Hematopoietic multipotent progenitor cell treated with erythropoietin and hydrocortisone succinate and interleukin-3 and kit ligand, for 6 days (in vitro differentiated cells): ENCODE measurements at regions not wholly inside any gene's neighbourhood (a gene's known extent, or its start where the extent isn't known, plus 50 kb on each side); places are given as distances from the start of the nearest gene placed in this dataset.

Experiments
- DNase-seq: peaks from one replicate; pipeline ENCODE4 v3.0.0-alpha.2; 2015

DNA sequence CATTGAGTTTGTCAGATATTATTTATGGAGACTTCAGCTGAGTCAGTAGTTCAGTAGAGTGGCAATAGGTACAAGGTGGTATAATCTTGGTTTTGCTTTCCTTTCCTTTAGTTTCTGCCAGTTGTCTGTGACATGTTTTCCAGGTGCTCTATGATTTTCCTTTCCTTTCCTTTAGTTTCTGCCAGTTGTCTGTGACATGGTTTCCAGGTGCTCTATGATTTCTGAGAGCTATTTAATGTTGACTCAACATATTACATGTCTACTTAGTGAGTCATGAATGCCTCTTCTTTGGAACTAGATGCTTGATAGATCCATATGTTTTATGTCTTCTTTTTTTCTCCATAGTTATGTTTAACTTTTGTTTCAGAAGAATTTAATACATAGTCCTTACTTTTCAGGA lies 186.4 kb upstream of the DEFB112 start:
- DNase-seq: no peak

DNA sequence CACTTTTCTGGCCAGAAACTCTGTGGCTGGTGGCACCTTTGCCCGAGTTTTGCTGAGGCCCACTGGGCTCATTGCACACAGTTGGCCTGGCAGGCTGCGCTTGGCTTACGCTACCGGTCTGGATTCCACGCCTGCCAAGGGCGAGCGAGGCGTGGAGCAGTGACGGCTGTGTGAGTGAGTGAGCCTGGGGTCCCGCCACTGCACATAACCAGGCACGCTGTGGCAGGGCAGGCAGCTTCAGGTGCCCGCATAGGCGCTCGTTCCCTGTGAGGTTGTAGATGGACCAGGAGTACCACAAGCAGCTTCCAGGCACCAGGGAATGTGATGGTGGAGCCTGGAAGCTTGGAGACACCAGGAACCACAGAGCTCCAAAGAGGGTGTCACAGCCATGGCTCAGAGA lies 190.1 kb upstream of the DEFB112 start:
- no peak for DNase-seq

GRCh38 chr6:50240986-50241385 lies 191.3 kb upstream of the DEFB112 start:
- no peak for DNase-seq

GRCh38 chr6:50249493-50249892 lies 199.8 kb upstream of the DEFB112 start:
- no peak for DNase-seq

DNA sequence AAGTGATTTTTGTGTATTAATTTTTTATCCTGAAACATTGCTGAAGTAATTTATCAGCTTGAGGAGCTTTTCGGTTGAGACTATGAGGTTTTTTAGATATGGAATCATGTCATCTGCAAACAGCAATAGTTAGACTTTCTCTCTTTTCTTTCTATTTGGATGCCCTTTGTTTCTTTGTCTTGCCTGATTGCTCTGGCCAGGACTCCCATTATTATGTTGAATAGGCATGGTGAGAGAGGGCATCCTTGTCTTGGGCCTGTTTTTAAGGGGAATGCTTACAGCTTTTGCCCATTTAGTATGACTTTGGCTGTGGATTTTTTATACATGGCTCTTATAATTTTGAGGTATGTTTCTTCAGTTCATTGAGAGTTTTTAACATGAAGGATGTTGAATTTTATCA lies 207.6 kb upstream of the DEFB112 start:
- no peak for DNase-seq

GRCh38 chr6:50259903-50260302 lies 210.2 kb upstream of the DEFB112 start:
- no peak for DNase-seq

- DNase-seq: peak; percentile 2
These were observed 215.4 kb upstream of the DEFB112 start for GRCh38 chr6:50264995-50265571.

GRCh38 chr6:50270415-50270814 lies 220.7 kb upstream of the DEFB112 start:
- DNase-seq: no peak

DNA sequence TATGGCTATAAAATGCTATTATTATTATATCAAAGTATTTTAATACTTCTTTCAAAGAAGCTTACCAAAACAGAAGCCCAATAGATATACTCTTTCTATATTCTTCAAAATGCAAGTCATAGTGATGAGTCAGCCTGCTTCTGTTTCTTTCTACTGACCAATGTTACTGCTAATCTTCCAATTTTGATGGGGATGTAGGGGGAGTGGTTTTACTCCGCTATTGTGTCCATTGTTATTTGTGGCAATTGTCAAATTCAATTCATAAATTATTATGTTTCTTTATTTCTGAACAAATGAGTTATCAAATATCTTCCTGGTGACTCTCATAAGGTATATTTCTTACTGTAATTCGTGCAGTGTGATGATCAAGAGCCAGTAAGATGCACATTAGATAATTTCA lies 221.5 kb upstream of the DEFB112 start:
- no peak for DNase-seq

- DNase-seq: no peak
These were observed 222.1 kb upstream of the DEFB112 start for GRCh38 chr6:50271817-50272216.

GRCh38 chr6:50272611-50273010 lies 222.9 kb upstream of the DEFB112 start:
- no peak for DNase-seq

DNA sequence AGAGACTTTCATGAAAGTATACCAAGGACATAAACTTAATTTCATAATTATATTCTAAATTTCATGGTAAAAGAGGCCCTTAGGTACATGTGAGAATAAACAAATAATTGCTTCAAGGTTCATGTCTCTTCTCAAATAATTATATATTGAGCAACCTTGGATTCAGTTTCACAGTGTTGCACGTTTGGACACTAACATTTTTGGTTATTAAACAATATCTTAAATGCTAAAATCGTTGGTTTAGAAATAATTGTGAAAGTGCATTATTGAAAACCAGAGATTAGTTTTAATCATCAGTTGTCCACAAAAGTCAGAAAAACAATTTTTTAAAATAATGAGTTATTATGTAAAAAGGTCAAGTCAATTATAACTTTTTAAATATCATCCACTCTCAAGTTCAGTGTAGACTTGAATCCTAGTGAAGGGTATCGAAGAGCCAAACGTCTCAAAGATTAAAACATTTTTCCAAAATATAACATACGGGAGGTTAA lies 227.1 kb upstream of the DEFB112 start:
- no peak for DNase-seq

DNA sequence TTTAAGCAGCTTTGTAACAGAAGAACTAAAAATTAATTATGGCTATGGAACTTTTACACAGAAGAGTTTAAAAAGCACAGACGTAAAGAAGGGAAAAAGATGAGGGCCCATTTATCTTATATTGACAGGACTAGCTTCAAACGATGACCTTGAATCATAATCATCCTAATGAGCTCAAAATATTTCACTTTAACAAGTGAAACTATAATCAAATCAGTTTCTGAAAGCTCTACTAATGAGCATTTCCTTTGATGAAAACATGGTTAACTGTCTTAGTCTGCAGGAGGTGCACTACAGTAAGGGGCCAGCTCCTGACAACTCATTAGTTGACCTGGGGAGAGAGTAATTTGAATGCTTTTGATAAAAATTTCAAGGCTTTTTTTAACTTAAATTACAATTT lies 228.0 kb upstream of the DEFB112 start:
- no peak for DNase-seq

- DNase-seq: no peak
These were observed 228.9 kb upstream of the DEFB112 start for GRCh38 chr6:50278663-50279062.

DNA sequence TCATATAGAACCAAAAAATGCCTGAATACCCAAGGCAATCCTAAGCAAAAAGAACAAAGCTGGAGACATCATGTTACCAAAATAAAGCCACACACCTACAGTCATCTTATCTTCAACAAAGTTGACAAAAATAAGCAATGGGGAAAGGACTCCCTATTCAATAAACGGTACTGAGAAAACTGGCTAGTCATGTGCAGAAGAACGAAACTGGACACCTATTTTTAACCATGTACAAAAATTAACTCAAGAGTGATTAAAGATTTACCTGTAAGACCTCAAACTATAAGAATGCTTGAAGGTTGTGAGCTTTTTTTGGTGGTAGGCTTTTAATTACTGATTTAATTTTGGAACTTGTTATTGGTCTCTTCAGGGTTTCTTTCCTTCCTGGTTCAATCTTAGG lies 236.0 kb upstream of the DEFB112 start:
- no peak for DNase-seq

GRCh38 chr6:50288241-50288640 lies 238.5 kb upstream of the DEFB112 start:
- DNase-seq: no peak

DNA sequence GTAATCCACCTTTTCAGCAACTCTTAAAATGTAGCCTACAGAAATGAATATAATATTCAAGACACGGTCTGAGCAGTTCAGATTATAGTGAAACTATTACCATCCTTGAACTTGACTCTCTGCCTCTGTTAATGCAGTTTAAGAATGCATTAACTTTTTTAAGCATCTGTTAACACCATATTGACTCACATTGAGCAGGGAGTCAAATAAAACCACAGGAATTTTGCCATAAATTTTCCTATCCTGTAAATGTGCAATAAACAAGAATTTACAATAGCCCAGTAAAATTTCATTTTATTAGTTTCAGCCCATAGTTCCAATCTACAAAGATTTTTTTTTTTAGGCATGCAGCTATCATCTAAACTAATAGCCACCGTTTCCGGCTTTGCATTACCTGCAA lies 239.2 kb upstream of the DEFB112 start:
- DNase-seq: no peak

GRCh38 chr6:50289366-50289765 lies 239.6 kb upstream of the DEFB112 start:
- DNase-seq: no peak

- DNase-seq: no peak
These were observed 251.6 kb upstream of the DEFB112 start for GRCh38 chr6:50301307-50301706.

- no peak for DNase-seq
These were observed 255.9 kb upstream of the DEFB112 start for GRCh38 chr6:50305660-50306059.

GRCh38 chr6:50318536-50318935 lies 268.8 kb upstream of the DEFB112 start:
- no peak for DNase-seq

DNA sequence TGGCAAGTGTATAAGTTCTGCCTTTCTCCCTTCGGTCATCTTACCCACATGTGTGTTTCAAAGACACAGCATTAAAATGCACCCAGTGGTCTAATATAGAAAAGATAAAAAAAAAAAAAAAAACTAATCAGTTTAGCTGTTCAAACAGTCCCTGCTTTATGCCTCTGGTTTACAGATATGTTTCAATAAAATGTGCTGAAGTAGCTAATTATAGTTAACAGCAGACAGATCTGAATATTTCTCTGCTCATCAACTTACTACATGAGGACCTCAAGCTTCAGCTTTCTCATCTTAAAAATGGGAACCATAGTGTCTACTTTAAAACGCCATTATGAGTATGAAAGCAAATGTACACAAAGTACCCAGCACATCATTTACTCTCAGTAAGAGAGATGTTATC lies 280.6 kb upstream of the DEFB112 start:
- DNase-seq: no peak

DNA sequence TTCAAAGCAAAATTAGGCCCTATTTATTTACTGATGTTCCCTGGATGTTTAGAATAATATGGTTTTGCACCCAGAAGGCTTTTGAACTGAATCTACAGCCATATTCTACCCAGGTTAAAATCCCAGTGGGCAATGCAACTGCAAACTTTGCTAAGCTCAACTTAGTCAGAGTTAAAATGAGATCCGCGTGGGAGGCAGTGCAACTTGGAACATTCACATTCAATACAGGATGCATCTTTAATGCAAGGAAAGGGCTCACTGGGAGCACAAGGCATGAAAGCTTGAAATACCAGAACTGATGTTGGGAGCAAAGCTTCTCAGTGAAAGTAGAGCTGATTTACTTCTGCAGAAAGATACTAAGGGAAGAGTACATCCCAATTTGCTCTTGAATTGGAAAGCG lies 281.2 kb upstream of the DEFB112 start:
- no peak for DNase-seq

DNA sequence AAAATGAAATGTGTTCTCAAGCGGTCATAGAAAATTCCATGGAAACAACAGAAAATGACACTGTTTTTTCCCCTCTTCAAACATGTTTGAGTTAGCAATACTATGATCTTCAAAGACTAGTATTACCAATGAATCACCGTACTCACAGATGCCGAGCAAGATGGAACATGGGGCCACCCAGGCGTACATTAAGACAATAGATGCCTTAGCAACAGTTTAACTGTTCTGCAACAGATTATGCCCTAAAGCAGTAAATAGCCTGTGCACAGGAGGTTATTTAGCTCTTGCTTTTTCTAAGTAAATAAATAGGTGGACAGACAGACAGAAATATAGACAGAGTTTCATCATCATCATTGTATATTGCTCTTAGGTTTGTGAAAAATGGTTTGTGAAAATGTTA lies 284.0 kb upstream of the DEFB112 start:
- DNase-seq: no peak

DNA sequence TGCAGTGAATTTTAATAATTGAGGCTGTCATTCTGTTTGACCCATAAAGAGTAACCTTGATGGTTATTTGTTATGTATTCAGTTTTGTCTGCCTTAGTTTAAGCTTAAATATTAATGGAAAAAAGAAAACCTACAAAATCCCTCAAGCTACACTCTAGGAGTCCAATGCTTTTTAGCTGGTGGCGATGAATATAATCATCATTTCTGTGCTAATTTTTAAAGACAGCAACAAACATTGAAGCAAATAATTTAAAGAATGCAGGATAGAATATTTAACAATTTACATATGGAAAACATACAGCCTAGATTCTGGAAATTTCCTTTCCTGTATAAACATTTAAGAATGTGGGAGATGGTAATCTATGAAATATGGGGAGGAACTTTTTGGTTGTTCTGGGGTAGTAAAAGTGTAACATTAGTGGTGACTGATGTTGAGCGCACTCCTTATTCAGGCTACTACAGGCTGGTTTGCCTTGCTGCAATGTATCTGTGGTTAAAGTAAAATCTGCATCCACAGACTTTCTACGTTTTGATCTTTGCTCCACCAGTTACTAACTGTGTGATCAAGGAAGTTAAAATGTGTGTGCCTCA lies 287.9 kb upstream of the DEFB112 start:
- DNase-seq: no peak
